Activated CD8-positive, alpha-beta memory T cell treated with anti-CD3 and anti-CD28 coated beads, Interleukin-2, amount 10 ng/mL, durations not matched to agents 7 days and 5 days (primary cell): ENCODE measurements at regions not wholly inside any gene's neighbourhood (a gene's known extent, or its start where the extent isn't known, plus 50 kb on each side); places are given as distances from the start of the nearest gene placed in this dataset.
A peak's percentile ranks its signal among the peaks of the same experiment; 100 is the strongest.

ENCODE experiments used
- ATAC-seq: fragments of 150-1000 bp; cut with Tn5 transposase; one replicate; pipeline ENCODE4 v1.10.0; 2021; ENCODE audit warnings: moderate library complexity
- CTCF ChIA-PET: fragments of 350-600 bp; sonication (Branson Sonifier 250); formaldehyde crosslinking; loops from one replicate; lab custom pipeline; 2021; ENCODE audit warnings: antibody characterized with exemption; lab: Charles Lee
- DNase-seq: peaks from one replicate; pipeline ENCODE4 v3.0.0-alpha.2; 2020
- H3K27ac Mint-ChIP-seq: one replicate; pipeline ENCODE4 v1.8.0; 2021; ENCODE audit warnings: mild to moderate bottlenecking, mixed read lengths
- H3K27me3 Mint-ChIP-seq: one replicate; pipeline ENCODE4 v1.8.0; 2021; ENCODE audit warnings: mixed read lengths
- H3K36me3 Mint-ChIP-seq: one replicate; pipeline ENCODE4 v1.8.0; 2021; ENCODE audit warnings: mild to moderate bottlenecking, mixed read lengths
- H3K4me1 Mint-ChIP-seq: one replicate; pipeline ENCODE4 v1.8.0; 2021; ENCODE audit warnings: mixed read lengths
- H3K4me3 Mint-ChIP-seq: one replicate; pipeline ENCODE4 v1.8.0; 2021; ENCODE audit warnings: mild to moderate bottlenecking, moderate library complexity, mixed read lengths
- H3K9me3 Mint-ChIP-seq: one replicate; pipeline ENCODE4 v1.8.0; 2022; ENCODE audit warnings: low read depth, mixed read lengths

DNA sequence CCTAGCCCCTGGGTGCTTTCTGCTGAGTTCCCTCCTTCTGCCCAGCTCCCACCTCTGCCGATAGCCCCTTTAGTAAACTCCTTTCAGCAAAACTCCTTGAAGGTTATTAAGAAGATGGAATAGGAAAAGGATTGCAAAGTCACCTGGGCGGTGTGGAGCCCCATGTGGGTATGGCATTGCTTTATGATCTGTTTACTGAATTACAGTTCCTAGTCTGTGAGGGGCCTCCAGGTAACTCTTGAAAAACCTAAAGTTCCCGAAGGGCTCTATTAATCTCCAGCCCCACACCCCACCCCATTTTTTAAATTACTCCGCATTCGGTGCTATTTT lies 116.9 kb upstream of the UXS1 start:
- no peak for DNase-seq
- no peak for ATAC-seq
- Mint-ChIP-seq H3K27me3 (peaks cover 8% of the 10 kb centered on the region), H3K4me3 (no peak overlapping the region), H3K36me3 (no peaks in the 10 kb centered on the region), H3K4me1 (no peaks in the 10 kb centered on the region), H3K9me3 (no peaks in the 10 kb centered on the region), H3K27ac (no peak overlapping the region)
- CTCF ChIA-PET, result interaction anchor here (0.6 kb wide), 1 partner anchor 120 kb away, joined by 3 read pairs; no protein-coding TSS in a partner anchor

DNA sequence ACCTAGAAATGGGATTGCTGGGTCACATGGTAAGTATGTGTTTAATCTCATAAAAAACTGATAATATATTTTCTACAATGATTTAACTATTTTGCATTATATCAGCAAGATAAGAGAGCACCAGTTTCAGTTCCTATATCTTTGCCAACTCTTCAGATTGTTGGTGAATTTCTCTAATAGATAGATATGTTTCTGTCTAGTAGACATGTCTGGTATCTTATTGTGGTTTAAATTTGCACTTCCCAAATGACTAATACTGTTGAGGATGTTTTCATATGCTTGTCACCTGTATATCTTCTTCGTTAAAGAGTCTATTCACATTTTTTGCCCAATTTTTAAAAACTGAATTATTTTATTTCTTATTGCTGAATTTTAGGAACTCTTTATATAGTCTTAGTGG lies 113.8 kb upstream of the UXS1 start:
- no peak for DNase-seq
- no peak overlapping the region for H3K4me3 Mint-ChIP-seq
- no peak overlapping the region for H3K27ac Mint-ChIP-seq
- H3K36me3 Mint-ChIP-seq, result no peaks in the 10 kb centered on the region
- no peaks in the 10 kb centered on the region for H3K4me1 Mint-ChIP-seq
- H3K27me3 Mint-ChIP-seq, result peaks cover 20% of the 10 kb centered on the region
- ATAC-seq, result no peak
- CTCF ChIA-PET, result no interaction called here
- no peaks in the 10 kb centered on the region for H3K9me3 Mint-ChIP-seq

DNA sequence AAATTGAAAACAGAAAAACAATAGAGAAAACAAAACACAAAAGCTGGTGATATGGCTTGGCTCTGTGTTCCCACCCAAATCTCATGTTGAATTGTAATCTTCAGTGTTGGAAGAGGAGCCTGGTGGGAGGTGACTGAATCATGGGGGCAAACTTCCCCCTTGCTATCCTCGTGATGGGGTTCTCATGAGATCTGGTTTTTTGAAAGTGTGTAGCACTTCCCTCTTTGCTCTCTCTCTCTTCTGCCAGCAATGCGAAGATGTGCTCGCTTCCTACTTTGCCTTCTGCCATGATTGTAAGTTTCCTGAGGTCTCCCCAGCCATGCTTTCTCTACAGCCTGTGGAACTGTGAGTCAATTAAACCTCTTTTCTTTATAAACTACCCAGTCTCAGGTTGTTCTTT lies 112.3 kb upstream of the UXS1 start:
- Mint-ChIP-seq H3K36me3 (no peaks in the 10 kb centered on the region), H3K27ac (no peak overlapping the region), H3K4me3 (no peak overlapping the region), H3K9me3 (no peaks in the 10 kb centered on the region), H3K4me1 (no peaks in the 10 kb centered on the region), H3K27me3 (peaks cover 20% of the 10 kb centered on the region)
- no peak for DNase-seq
- no peak for ATAC-seq
- CTCF ChIA-PET, result no interaction called here

DNA sequence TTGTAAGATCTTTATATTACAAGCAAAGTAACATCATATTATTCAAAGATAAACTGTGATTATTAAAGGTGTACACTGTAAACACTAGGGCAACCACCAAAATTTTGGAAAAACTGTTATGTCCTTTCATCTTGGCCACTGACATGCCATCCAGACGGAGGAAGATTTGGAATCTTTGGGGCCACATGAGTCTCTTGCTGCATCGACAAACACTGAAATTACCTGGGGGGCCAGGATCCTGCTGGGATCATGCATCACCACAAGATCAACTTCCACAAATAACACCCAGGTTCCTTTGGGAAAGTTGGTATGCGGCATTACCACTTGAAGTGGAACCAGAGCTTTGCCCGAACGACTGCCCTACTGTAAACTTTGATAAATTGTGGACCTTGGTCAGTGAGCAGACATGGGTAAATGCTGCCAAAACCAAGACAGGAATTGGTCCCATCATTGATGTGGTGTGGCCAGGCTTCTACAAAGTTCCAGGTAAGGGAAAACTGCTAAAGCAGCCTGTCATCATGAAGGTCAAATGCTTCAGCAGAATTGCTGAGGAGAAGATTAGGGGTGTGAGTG lies 110.6 kb upstream of the UXS1 start:
- CTCF ChIA-PET, result interaction anchor here (0.8 kb wide), 1 partner anchor 134 kb away, joined by 3 read pairs; no protein-coding TSS in a partner anchor
- no peaks in the 10 kb centered on the region for H3K36me3 Mint-ChIP-seq
- ATAC-seq (no peak), DNase-seq (no peak)
- H3K4me1 Mint-ChIP-seq, result no peaks in the 10 kb centered on the region
- H3K4me3 Mint-ChIP-seq, result no peak overlapping the region
- H3K27ac Mint-ChIP-seq, result no peak overlapping the region
- H3K27me3 Mint-ChIP-seq, result peaks cover 20% of the 10 kb centered on the region
- no peaks in the 10 kb centered on the region for H3K9me3 Mint-ChIP-seq

DNA sequence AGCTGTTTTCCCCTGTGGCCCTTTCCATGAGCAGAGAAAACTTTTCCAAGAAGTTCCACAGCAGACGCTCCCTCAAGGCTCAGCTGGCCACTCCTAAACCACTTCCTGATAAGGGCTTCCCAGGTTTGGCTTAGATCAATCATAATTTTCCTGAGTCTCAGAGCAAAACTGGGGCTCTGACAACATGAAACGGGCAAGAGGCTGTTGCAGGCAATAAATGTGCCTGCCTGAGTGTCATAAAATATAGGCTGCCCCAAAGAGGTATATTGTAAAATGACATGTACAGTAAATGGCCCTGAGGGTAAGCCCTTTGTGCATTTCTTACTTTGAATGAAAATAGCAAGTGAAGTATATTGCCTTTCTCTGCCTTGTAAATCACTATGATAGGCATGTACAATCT lies 105.6 kb upstream of the UXS1 start:
- peaks cover 16% of the 10 kb centered on the region for H3K4me1 Mint-ChIP-seq
- no peak overlapping the region for H3K4me3 Mint-ChIP-seq
- CTCF ChIA-PET, result no interaction called here

DNA sequence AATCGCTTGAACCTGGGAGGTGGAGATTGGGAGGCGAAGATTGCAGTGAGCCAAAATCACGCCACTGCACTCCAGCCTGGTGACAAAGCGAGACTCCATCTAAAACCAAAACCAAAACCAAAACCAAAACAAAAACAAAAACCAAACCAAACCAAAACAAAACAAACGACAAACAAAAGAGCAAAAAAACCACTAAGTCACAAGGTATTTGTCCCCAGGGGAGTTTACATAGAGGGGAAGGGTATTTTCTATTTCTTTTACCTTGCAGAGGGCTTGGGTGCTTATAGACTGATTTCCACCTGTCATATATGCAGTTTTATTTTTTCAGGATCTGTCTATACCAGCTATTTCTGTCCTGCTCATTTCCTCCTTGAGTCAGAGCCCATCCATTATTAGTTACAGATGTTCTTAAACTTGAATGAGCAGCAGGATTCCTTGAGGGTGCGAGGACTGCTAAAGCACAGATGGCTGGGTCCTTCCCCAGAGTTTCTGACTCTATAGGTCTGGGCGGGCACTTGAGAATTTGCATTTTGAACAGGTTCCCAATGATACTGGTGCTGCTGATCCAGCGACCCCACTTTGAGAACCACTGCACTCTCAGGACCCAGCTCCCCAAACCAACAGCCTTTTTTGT lies 102.2 kb upstream of the UXS1 start:
- ATAC-seq, result no peak
- Mint-ChIP-seq H3K36me3 (no peaks in the 10 kb centered on the region), H3K4me3 (peak overlapping the region; percentile 37), H3K4me1 (peaks cover 16% of the 10 kb centered on the region), H3K27ac (no peak overlapping the region), H3K27me3 (peaks cover 2% of the 10 kb centered on the region), H3K9me3 (no peaks in the 10 kb centered on the region)
- CTCF ChIA-PET, result interaction anchor here (0.9 kb wide), 1 partner anchor 9 kb away, joined by 5 read pairs; no protein-coding TSS in a partner anchor
- no peak for DNase-seq

More for the DNA sequence above, 105.6 kb upstream of the UXS1 start:
- Mint-ChIP-seq H3K9me3 (no peaks in the 10 kb centered on the region), H3K27ac (no peak overlapping the region), H3K27me3 (peaks cover 3% of the 10 kb centered on the region), H3K36me3 (no peaks in the 10 kb centered on the region)
- ATAC-seq, result no peak
- no peak for DNase-seq

DNA sequence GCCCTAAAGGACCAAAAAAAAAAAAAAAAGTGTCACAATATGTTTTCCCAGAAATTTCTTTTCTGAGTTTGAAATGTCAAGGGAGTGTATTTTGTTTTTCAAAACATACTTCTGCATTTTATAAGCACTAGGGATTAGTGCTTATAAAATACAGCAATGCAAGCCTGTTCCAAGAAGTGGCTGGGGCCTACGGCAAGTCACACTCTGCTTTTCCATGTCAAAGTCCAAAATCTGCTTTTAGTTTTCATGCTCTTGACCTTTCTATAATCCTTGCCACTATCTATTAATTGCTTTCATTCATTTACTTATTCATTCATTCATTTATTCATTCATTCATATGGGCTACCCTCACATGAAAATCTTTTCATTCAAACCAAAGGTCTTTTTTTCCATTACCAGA lies 100.1 kb upstream of the UXS1 start:
- Mint-ChIP-seq H3K27me3 (peaks cover 2% of the 10 kb centered on the region), H3K27ac (no peak overlapping the region), H3K4me1 (peaks cover 13% of the 10 kb centered on the region), H3K9me3 (no peaks in the 10 kb centered on the region), H3K4me3 (no peak overlapping the region), H3K36me3 (no peaks in the 10 kb centered on the region)
- CTCF ChIA-PET, result no interaction called here
- no peak for DNase-seq
- no peak for ATAC-seq

DNA sequence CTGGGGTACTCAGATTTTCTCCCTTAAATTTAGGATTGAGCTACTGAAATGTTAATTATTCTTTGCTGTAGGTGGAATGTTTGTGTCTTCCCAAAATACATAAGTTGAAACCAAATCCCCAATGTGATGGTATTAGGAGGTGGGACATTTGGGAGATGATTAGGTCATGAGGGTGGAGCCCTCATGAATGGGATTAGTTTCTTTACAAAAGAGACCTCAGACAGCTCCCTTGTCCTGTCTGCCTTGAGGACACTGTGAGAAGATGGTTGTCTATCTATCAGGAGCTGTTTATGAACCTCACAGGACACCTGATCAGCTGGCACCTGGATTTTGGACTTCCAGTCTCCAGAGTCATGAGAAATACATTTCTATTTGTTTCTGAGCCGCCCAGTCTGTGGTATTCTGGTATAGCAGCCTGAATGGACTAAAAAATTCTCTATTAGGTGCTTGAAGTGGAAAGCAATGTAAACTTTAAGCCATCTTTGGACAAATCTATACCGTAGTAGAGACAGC lies 99.2 kb upstream of the UXS1 start:
- ATAC-seq (no peak), DNase-seq (no peak)
- CTCF ChIA-PET, result no interaction called here
- Mint-ChIP-seq H3K27me3 (peaks cover 2% of the 10 kb centered on the region), H3K9me3 (no peaks in the 10 kb centered on the region), H3K4me3 (no peak overlapping the region), H3K4me1 (peaks cover 10% of the 10 kb centered on the region), H3K36me3 (no peaks in the 10 kb centered on the region), H3K27ac (no peak overlapping the region)

DNA sequence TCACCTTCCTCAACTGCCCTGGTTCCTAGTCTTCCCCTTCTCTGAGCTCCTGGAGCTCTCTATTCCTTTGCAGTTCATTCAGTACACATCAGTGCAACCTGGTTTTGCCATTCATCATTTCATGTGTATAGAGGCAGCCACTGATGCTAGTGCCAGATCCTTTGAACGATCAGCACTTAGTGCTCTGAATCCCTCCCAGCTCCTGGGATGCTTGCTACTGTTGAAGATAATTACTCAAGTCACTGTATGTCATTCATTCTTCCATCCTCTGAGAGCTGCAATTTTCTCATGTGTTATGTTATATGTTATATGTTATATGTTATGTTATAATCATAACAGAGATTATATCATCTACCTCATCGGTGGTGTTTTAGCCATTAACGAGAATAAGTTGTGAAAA lies 98.5 kb upstream of the UXS1 start:
- no peaks in the 10 kb centered on the region for H3K36me3 Mint-ChIP-seq
- H3K4me3 Mint-ChIP-seq, result no peak overlapping the region
- peaks cover 10% of the 10 kb centered on the region for H3K4me1 Mint-ChIP-seq
- CTCF ChIA-PET, result no interaction called here
- no peaks in the 10 kb centered on the region for H3K9me3 Mint-ChIP-seq
- no peak overlapping the region for H3K27ac Mint-ChIP-seq
- peaks cover 2% of the 10 kb centered on the region for H3K27me3 Mint-ChIP-seq
- DNase-seq, result no peak
- no peak for ATAC-seq

DNA sequence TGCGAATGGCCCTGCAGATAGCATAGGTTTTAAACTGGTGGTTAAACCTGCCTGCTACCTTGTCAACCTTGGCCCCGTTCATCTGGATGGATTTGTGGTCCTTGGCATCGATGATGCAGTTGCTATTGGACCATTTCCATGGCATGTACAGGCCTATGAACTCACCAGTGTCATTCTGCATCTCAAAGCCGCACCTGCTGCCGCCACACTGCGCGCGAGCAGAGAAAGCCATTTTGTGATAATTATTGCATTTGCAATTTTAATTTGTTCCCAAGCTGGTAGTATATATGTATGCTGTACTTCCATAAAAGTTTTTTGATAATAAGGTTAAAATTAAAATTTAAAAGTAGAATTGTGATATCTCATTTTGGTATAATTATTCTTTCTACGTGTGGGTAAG lies 94.8 kb upstream of the UXS1 start:
- H3K4me1 Mint-ChIP-seq, result no peaks in the 10 kb centered on the region
- H3K27me3 Mint-ChIP-seq, result peaks cover 2% of the 10 kb centered on the region
- H3K4me3 Mint-ChIP-seq, result no peak overlapping the region
- DNase-seq (no peak), ATAC-seq (no peak)
- H3K36me3 Mint-ChIP-seq, result no peaks in the 10 kb centered on the region
- no peaks in the 10 kb centered on the region for H3K9me3 Mint-ChIP-seq
- H3K27ac Mint-ChIP-seq, result no peak overlapping the region
- CTCF ChIA-PET, result no interaction called here

DNA sequence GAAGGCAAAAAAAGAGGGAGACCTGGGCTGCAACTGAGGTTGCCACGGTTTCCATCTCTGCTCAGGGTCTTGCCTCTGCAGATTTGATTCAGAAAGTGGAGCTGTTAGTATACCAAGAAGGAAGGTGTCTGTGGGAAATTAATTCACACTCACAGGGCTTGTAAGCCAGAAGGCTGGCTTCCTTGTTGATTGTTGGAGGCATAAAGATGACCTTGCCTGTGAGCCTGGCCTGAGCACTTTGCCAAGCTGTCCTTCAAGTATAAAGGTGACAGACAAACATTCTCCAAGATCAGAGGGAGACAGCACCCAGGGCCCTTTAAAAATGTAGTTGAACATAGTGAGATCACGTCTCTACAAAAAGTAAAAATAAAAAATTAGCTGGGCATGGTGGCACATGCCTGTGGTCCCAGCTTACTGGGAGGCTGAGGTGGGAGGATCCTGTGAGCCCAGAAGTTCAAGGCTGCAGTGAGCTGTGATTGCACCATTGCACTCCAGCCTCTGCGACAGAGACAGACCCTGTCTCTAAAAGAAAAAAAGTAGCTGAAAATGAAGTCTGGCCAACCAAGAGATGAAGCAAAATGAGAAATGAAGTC lies 91.2 kb upstream of the UXS1 start:
- Mint-ChIP-seq H3K27ac (no peak overlapping the region), H3K27me3 (peaks cover 6% of the 10 kb centered on the region), H3K4me1 (peaks cover 2% of the 10 kb centered on the region), H3K4me3 (no peak overlapping the region), H3K9me3 (no peaks in the 10 kb centered on the region), H3K36me3 (no peaks in the 10 kb centered on the region)
- DNase-seq (no peak), ATAC-seq (no peak)
- CTCF ChIA-PET, result no interaction called here

DNA sequence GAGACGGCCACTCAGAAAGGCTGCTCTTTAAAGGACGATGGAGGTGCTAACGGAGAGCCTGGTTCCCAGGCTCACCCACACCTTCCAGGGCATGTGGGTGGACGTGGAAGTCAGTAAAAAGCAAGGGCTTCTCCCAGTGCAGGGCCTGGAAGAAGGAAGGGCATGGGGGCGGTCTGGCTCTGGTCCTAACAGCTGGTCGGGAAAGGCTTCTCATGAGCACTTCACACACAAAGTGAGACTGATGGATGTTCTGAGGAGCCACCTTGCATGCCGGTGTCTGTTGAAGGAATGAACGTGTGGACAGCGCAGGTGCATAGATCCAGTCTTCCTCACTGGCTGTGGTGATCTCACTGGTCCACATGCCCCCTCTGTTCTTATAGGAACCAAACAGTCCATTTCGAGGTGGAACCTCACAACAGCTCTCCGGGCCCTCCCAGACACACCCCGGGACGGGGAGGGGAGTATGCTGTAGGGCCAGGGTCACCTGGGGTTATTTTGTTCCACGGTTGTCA lies 90.6 kb upstream of the UXS1 start:
- DNase-seq, result no peak
- H3K36me3 Mint-ChIP-seq, result no peaks in the 10 kb centered on the region
- no peaks in the 10 kb centered on the region for H3K9me3 Mint-ChIP-seq
- H3K27ac Mint-ChIP-seq, result no peak overlapping the region
- ATAC-seq, result no peak
- H3K27me3 Mint-ChIP-seq, result peaks cover 11% of the 10 kb centered on the region
- CTCF ChIA-PET, result no interaction called here
- H3K4me3 Mint-ChIP-seq, result no peak overlapping the region
- H3K4me1 Mint-ChIP-seq, result peaks cover 2% of the 10 kb centered on the region

DNA sequence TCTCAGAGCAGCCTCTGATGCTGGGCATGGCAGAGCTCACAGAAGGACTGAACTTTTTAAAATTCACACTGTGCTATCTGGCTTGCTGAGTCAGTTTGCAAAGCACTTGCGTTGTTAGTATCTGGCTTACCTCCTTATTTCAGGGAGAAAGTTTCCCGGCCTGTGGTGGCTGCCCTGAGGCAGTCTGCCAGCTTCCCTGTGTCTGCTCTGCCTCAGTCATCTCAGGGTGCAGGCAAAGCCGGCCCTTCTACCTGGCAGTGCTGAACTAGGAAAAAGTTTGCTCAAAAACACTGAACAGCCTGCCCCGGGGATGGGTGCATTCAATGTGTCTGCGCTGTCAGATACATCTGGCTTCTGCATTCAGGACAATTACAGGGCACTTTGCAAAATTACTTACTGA lies 90.2 kb upstream of the UXS1 start:
- Mint-ChIP-seq H3K4me1 (peaks cover 2% of the 10 kb centered on the region), H3K4me3 (no peak overlapping the region), H3K36me3 (no peaks in the 10 kb centered on the region), H3K9me3 (no peaks in the 10 kb centered on the region), H3K27ac (no peak overlapping the region), H3K27me3 (peaks cover 13% of the 10 kb centered on the region)
- ATAC-seq (no peak), DNase-seq (no peak)
- CTCF ChIA-PET, result no interaction called here
